HEK293 (cell line): ENCODE measurements at regions not wholly inside any gene's neighbourhood (a gene's known extent, or its start where the extent isn't known, plus 50 kb on each side); places are given as distances from the start of the nearest gene placed in this dataset.

Experiments
- CTCF ChIA-PET: fragments of 350-600 bp; formaldehyde crosslinking; extraction: SDS; loops from one replicate; lab custom pipeline; 2021; ENCODE audit warnings: antibody characterized with exemption; lab: Yijun Ruan, JAX
- POLR2A ChIA-PET: fragments of 300-600 bp; formaldehyde crosslinking; extraction: SDS; loops from one replicate; lab custom pipeline; 2020; ENCODE audit warnings: antibody characterized with exemption, inconsistent platforms; lab: Yijun Ruan, JAX
- H3K27ac ChIP-seq: fragments of 200-500 bp; sonication (Bioruptor generic); 2 replicates; pipeline ENCODE4 v1.5.1; 2014; ENCODE audit warnings: low read depth, low read length, control low read depth, inconsistent platforms; ENCODE audit errors: extremely low read depth
- H3K36me3 ChIP-seq, 2 experiments: fragments of 200-500 bp in 1 of 2; sonication (Bioruptor generic) in 1 of 2; 1 replicate in 1 of 2; 2 replicates in 1 of 2; pipeline ENCODE4 v1.5.1; 2014 to 2017; ENCODE audit warnings: inconsistent platforms in 2 of 2, low read length in 2 of 2; ENCODE audit not compliant: control insufficient read depth in 2 of 2, insufficient read depth in 1 of 2
- H3K4me1 ChIP-seq: fragments of 200-500 bp; sonication (Bioruptor generic); 2 replicates; pipeline ENCODE4 v1.5.1; 2014; ENCODE audit warnings: mild to moderate bottlenecking, low read length, inconsistent platforms; ENCODE audit not compliant: control insufficient read depth, insufficient read depth
- H3K4me3 ChIP-seq: 2 replicates; pipeline ENCODE4 v1.5.1; 2011; ENCODE audit warnings: low read depth, mild to moderate bottlenecking, control low read depth, low read length, moderate library complexity
- H3K9me3 ChIP-seq: fragments of 200-500 bp; sonication (Bioruptor generic); 2 replicates; pipeline ENCODE4 v1.5.1; 2014; ENCODE audit warnings: low read depth, low read length, inconsistent platforms; ENCODE audit not compliant: control insufficient read depth, insufficient read depth
- HOXA7 ChIP-seq: sonication (generic); formaldehyde crosslinking; IDR thresholded peaks from 2 replicates; pipeline ENCODE4 v1.8.1; 2022; ENCODE audit warnings: missing genetic modification reagents, borderline replicate concordance
- KLF9 ChIP-seq: fragments of 450-650 bp; formaldehyde crosslinking; IDR thresholded peaks from 2 replicates; pipeline ENCODE4 v1.5.1; 2016; ENCODE audit warnings: missing biosample characterization, missing genetic modification characterization, low read depth
- TSHZ1 ChIP-seq: fragments of 450-650 bp; formaldehyde crosslinking; IDR thresholded peaks from 2 replicates; pipeline ENCODE4 v1.5.1; 2016; ENCODE audit warnings: missing biosample characterization, missing genetic modification characterization, borderline replicate concordance
- ZNF2 ChIP-seq: fragments of 450-650 bp; formaldehyde crosslinking; IDR thresholded peaks from 2 replicates; pipeline ENCODE4 v1.5.1; 2016; ENCODE audit warnings: missing biosample characterization, missing genetic modification characterization
- ZNF274 ChIP-seq, 2 experiments: fragments of 200-500 bp in 1 of 2; fragments of 450-650 bp in 1 of 2; sonication (Bioruptor generic) in 1 of 2; formaldehyde crosslinking in 1 of 2; IDR thresholded peaks; 2 replicates each; pipeline versions ENCODE4 v1.5.1 to v1.6.1; 2014 to 2016; ENCODE audit warnings: borderline replicate concordance in 1 of 2, inconsistent platforms in 1 of 2, low read length in 1 of 2, missing biosample characterization in 1 of 2, missing genetic modification characterization in 1 of 2
- ZNF311 ChIP-seq: fragments of 450-650 bp; formaldehyde crosslinking; IDR thresholded peaks from 2 replicates; pipeline ENCODE4 v1.5.1; 2017; ENCODE audit warnings: missing biosample characterization, missing genetic modification characterization, borderline replicate concordance
- ZNF335 ChIP-seq: fragments of 450-650 bp; formaldehyde crosslinking; conservative IDR thresholded peaks from 2 replicates; pipeline ENCODE4 v1.5.1; 2016; ENCODE audit warnings: missing biosample characterization, missing genetic modification characterization
- ZNF398 ChIP-seq: fragments of 450-650 bp; formaldehyde crosslinking; IDR thresholded peaks from 2 replicates; pipeline ENCODE4 v1.5.1; 2017; ENCODE audit warnings: missing biosample characterization, missing genetic modification characterization
- ZNF426 ChIP-seq: fragments of 450-650 bp; formaldehyde crosslinking; IDR thresholded peaks from 2 replicates; pipeline ENCODE4 v1.5.1; 2017; ENCODE audit warnings: missing biosample characterization, missing genetic modification characterization, mild to moderate bottlenecking, inconsistent platforms, moderate library complexity
- ZNF488 ChIP-seq: fragments of 450-650 bp; formaldehyde crosslinking; IDR thresholded peaks from 2 replicates; pipeline ENCODE4 v1.5.1; 2016; ENCODE audit warnings: missing biosample characterization, missing genetic modification characterization
- ZNF529 ChIP-seq: fragments of 450-650 bp; formaldehyde crosslinking; IDR thresholded peaks from 2 replicates; pipeline ENCODE4 v1.5.1; 2017; ENCODE audit warnings: missing genetic modification characterization, missing biosample characterization; ENCODE audit not compliant: insufficient replicate concordance
- ZNF549 ChIP-seq: fragments of 450-650 bp; IDR thresholded peaks from 2 replicates; pipeline ENCODE4 v1.5.1; 2018; ENCODE audit warnings: missing biosample characterization, missing genetic modification characterization, mild to moderate bottlenecking, inconsistent platforms, moderate library complexity
- ZNF561 ChIP-seq: fragments of 450-650 bp; IDR thresholded peaks from 2 replicates; pipeline ENCODE4 v1.5.1; 2018; ENCODE audit warnings: missing biosample characterization, missing genetic modification characterization, borderline replicate concordance

GRCh38 chr12:88820012-88820411, 239.7 kb upstream of the KITLG start (continued):
- no peak for TF ChIP-seq KLF9 (tag by site-specific recombination)

- CTCF ChIA-PET: interaction anchor here (0.6 to 1.0 kb wide), 2 partner anchors 11 to 22 kb away, joined by 3 to 5 read pairs; no protein-coding TSS in a partner anchor
- POLR2A ChIA-PET: no interaction called here
Observed at GRCh38 chr12:88816201-88816600, 235.9 kb upstream of the KITLG start.

GRCh38 chr12:88814779-88815178, 234.5 kb upstream of the KITLG start:
- Histone ChIP-seq H3K4me3 (no peak overlapping the region), H3K9me3 (no peaks in the 10 kb centered on the region), H3K27ac (no peak overlapping the region), H3K36me3 (no peaks in the 10 kb centered on the region), H3K4me1 (no peaks in the 10 kb centered on the region)
- TF ChIP-seq ZNF311 (tag by site-specific recombination) (no peak), ZNF426 (tag by site-specific recombination) (no peak), ZNF274 (IDR thresholded peaks at IDR 0.05; ENCODE audit: low read length) (no peak), ZNF274 (tag by site-specific recombination; IDR thresholded peaks at IDR 0.05; ENCODE audit: borderline replicate concordance) (no peak), ZNF529 (tag by site-specific recombination) (no peak), ZNF561 (tag by site-specific recombination) (no peak), ZNF398 (tag by site-specific recombination) (no peak)
- CTCF ChIA-PET: interaction anchor here (0.7 kb wide), 1 partner anchor 130 kb away, joined by 3 read pairs; no protein-coding TSS in a partner anchor
- POLR2A ChIA-PET: no interaction called here

More at GRCh38 chr12:88816201-88816600, 235.9 kb upstream of the KITLG start:
- H3K36me3 ChIP-seq: no peaks in the 10 kb centered on the region
- no peak overlapping the region for H3K4me3 ChIP-seq
- H3K27ac ChIP-seq: no peak overlapping the region
- no peaks in the 10 kb centered on the region for H3K4me1 ChIP-seq
- no peaks in the 10 kb centered on the region for H3K9me3 ChIP-seq
- TF ChIP-seq HOXA7 (CRISPR knock-in tag) (no peak), TSHZ1 (tag by site-specific recombination) (no peak), ZNF549 (tag by site-specific recombination) (no peak)

GRCh38 chr12:88812610-88813009, 232.3 kb upstream of the KITLG start:
- H3K9me3 ChIP-seq: no peaks in the 10 kb centered on the region
- POLR2A ChIA-PET: no interaction called here
- TF ChIP-seq ZNF335: no peak
- no peak for TF ChIP-seq ZNF2 (tag by site-specific recombination)
- TF ChIP-seq ZNF488: no peak
- H3K4me1 ChIP-seq: no peaks in the 10 kb centered on the region
- no peak overlapping the region for H3K27ac ChIP-seq
- no peak overlapping the region for H3K4me3 ChIP-seq
- CTCF ChIA-PET: no interaction called here
- no peaks in the 10 kb centered on the region for H3K36me3 ChIP-seq
